ENCODE measurements at regions not wholly inside any gene's neighbourhood (a gene's known extent, or its start where the extent isn't known, plus 50 kb on each side); places are given as distances from the start of the nearest gene placed in this dataset.

GRCh38 chr2:5596868-5597267 lies 95.3 kb upstream of the SOX11 start:
- TF ChIP-seq POLR2AphosphoS5 (IDR thresholded peaks at IDR 0.05) (no peak), CTCF (IDR thresholded peaks at IDR 0.05) (no peak), POLR2A (IDR thresholded peaks at IDR 0.05) (no peak)

All from breast epithelium (tissue), 3 donors.